ENCODE measurements at regions not wholly inside any gene's neighbourhood (a gene's known extent, or its start where the extent isn't known, plus 50 kb on each side); places are given as distances from the start of the nearest gene placed in this dataset.

- TF ChIP-seq, protein P1, sequence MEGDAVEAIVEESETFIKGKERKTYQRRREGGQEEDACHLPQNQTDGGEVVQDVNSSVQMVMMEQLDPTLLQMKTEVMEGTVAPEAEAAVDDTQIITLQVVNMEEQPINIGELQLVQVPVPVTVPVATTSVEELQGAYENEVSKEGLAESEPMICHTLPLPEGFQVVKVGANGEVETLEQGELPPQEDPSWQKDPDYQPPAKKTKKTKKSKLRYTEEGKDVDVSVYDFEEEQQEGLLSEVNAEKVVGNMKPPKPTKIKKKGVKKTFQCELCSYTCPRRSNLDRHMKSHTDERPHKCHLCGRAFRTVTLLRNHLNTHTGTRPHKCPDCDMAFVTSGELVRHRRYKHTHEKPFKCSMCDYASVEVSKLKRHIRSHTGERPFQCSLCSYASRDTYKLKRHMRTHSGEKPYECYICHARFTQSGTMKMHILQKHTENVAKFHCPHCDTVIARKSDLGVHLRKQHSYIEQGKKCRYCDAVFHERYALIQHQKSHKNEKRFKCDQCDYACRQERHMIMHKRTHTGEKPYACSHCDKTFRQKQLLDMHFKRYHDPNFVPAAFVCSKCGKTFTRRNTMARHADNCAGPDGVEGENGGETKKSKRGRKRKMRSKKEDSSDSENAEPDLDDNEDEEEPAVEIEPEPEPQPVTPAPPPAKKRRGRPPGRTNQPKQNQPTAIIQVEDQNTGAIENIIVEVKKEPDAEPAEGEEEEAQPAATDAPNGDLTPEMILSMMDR (IDR thresholded peaks at IDR 0.05), result no peak
- TF ChIP-seq POLR2AphosphoS5 (IDR thresholded peaks at IDR 0.05) (no peak), POLR2A (IDR thresholded peaks at IDR 0.05) (no peak)
Observed at GRCh38 chr16:6701096-6701495, 631.5 kb upstream of the RBFOX1 start.

All from breast epithelium (tissue), 3 donors.